Hepatic stellate cell (primary cell): ENCODE measurements at regions not wholly inside any gene's neighbourhood (a gene's known extent, or its start where the extent isn't known, plus 50 kb on each side); places are given as distances from the start of the nearest gene placed in this dataset.
"Not testable (repeated sequence)": the region's sequence is repeated elsewhere in the genome, so short reads cannot be mapped to it uniquely, and the experiment has no call there.

ENCODE experiments used
- DNase-seq: peaks from one replicate; pipeline ENCODE4 v3.0.0; 2011; ENCODE audit warnings: low spot score

- DNase-seq, result peak; percentile 59
These were observed 74.1 kb upstream of the SH3PXD2B start for GRCh38 chr5:172528440-172528839.

DNA sequence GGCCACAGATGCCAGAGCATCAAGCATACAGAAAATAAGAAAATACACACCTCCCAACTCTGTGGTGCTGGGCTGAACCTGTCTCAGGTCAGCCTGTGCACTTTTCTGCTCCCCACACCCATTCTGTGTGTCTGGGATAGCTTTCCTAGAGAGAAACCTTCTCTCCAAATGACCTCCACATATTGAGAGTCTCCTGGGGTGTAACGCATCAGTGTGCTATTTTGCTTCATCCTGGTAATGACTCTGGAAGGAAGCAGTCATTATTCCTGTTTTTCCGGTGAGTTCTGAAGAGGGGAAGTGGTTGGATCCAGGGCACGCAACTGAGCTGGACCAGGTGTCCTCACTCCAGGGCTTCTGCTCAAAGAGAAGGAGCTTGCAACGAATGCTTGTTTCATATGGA is 73.2 kb upstream of the SH3PXD2B start:
- DNase-seq, result no peak

GRCh38 chr5:172525996-172526360 is 71.7 kb upstream of the SH3PXD2B start:
- DNase-seq, result no peak

GRCh38 chr5:172525307-172525995 is 71.1 kb upstream of the SH3PXD2B start:
- DNase-seq, result no peak

- DNase-seq, result no peak
These were observed 70.3 kb upstream of the SH3PXD2B start for GRCh38 chr5:172524573-172525021.

- DNase-seq, result no peak
These were observed 68.9 kb upstream of the SH3PXD2B start for GRCh38 chr5:172523146-172523745.

- DNase-seq, result no peak
These were observed 67.1 kb upstream of the SH3PXD2B start for GRCh38 chr5:172521338-172521932.

GRCh38 chr5:172511952-172512351 is 57.6 kb upstream of the SH3PXD2B start:
- DNase-seq, result no peak

- no peak for DNase-seq
These were observed 55.1 kb upstream of the SH3PXD2B start for GRCh38 chr5:172509405-172509781.

DNA sequence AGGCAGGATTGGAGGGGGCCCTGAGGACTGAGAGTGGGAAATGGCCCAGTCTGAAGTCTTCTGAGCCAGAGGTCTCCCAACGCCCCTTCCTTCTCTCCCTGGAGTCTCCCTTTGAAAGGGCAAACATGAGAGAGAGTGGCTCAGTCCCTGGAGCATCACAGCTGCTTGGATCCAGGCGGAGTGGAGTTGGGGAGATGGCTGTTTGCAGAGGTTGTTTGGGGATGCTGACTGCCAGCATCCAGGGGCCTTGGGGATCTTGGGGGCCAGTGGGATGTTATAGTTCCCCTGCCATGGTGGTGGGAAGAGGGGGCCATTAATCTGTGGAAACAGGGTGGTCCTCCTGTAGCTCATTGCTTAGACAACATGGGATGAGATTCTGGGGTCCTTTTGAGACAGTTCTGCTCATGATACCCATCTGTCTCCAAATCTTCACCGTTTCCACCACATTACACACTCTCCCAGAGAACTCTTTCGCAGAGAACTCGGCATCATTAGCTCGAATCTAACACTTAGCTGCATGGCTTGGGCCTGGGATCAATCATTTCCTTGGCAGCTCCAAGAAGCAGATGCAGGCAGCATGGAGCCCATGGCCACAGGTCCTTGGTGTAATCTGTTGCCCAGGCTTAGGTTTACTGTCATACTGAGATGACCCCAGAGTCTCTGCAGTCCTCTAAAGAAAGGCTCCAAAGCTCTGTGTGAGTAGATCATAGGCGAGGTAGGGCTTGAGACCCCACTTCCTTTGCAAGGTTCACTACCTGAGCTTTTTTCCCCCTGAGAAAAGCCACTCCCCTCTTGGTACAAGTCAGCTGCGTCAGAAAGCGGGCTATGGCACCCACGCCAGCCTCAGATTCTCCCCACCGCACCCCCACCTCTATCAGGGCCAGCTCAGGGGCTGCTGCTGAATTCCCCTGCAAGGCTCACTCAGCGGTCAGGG is 54.4 kb upstream of the SH3PXD2B start:
- no peak for DNase-seq

GRCh38 chr5:172507485-172507884 is 53.2 kb upstream of the SH3PXD2B start:
- DNase-seq, result not testable (repeated sequence)

DNA sequence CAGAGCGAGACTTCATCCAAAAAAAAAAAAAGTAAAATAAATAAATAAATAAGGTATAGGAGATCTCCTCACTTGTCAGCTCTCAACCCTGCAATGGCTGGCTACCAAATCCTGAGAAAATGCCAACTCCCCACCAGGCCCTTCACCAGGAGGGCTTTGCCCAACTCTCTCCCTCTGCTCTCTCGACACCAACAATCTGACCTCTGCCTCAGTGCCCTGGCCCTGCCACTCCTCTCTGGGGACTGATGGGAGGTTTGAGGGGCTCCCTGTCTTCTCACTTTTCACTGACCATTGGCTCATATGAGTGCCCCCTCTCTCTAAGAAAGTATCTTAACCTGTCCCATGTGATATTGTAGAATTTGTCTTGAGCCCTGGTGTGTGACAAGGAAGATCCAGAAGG is 52.6 kb upstream of the SH3PXD2B start:
- no peak for DNase-seq

GRCh38 chr5:172506251-172506650 is 51.9 kb upstream of the SH3PXD2B start:
- no peak for DNase-seq

- DNase-seq, result no peak
These were observed 51.5 kb upstream of the SH3PXD2B start for GRCh38 chr5:172505845-172506244.

DNA sequence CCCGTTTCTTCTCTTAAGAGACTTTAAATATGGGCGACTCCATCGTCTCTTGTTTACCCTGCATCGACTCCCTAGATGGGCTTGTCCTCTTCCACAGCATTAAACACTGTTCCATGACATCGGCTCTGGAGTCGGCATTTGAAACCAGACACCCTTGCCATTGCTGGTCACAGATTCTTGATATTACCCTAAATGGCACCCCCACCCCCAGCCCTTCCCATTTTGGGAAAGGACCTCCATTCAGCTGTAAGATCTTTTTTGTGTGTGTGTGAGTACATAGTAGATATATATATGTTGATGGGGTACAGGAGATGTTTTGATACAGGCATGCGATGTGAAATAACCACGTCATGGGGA is 51.1 kb upstream of the SH3PXD2B start:
- DNase-seq, result no peak

DNA sequence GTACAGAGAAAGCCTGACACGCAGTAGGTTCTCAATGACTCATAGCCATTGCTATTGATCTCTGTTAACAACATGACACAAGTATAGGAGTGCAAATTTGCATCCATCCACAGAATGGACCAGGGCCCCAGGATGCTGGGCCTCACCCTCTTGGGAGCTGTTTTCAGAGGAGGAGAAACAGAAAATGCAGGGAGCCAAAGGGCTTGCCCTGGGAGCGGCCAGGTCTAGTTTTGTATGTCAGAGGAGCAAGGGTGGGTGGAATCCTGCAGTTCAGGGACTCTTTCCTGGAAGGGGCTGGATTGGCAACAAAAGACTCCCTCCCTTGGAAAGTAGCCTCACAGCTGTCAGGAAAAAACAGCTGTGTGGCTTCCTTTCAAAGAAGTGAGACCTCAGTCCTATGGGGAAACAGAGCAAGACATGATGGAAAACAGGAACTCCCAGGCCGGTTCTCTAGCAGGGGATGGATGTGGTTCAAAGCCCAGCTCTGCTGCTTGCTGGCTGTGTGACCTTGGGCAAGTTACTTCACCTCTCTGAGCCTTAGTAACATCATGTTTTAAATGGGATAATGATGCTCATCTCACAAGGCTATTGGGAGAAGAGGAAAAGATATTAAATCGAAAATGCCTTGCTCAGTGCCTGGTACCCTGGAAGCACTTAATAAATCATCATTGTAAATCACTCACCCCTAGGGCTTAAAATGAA is 50.5 kb upstream of the SH3PXD2B start:
- no peak for DNase-seq

- DNase-seq, result no peak
These were observed 49.8 kb upstream of the SH3PXD2B start for GRCh38 chr5:172503925-172504700.
